HCT116 (cell line): ENCODE measurements at regions not wholly inside any gene's neighbourhood (a gene's known extent, or its start where the extent isn't known, plus 50 kb on each side); places are given as distances from the start of the nearest gene placed in this dataset.

Experiments
- ATAC-seq: fragments of 200-7000 bp; cut with Tn5 transposase; 2 replicates; pipeline ENCODE4 v1.9.1; 2020; ENCODE audit warnings: mild to moderate bottlenecking, moderate library complexity
- BruUV-seq: library from RNA; stranded (reverse); fragments of 400-500 nt; replicated peaks from 2 replicates; lab custom pipeline; 2021; lab: Mats Ljungman, UMichigan
- CTCF ChIA-PET: fragments of 300-600 bp; sonication (Branson Sonifier 250); formaldehyde crosslinking; loops from one replicate; lab custom pipeline; 2021; ENCODE audit warnings: antibody characterized with exemption; lab: Charles Lee
- POLR2A ChIA-PET: fragments of 300-600, 350-600 bp; sonication (Branson Sonifier 250); formaldehyde crosslinking; loops from one replicate; lab custom pipeline; 2021; ENCODE audit warnings: antibody characterized with exemption; lab: Charles Lee
- RAD21 ChIA-PET, 2 experiments: fragments of 300-600 bp; sonication (Branson Sonifier 250); formaldehyde crosslinking; loops; one replicate each; lab custom pipeline; 2023; ENCODE audit warnings: low total read pairs in 2 of 2; ENCODE audit not compliant: uncharacterized antibody in 2 of 2, unreplicated experiment in 2 of 2, low non-redundant PET in 1 of 2; lab: Charles Lee
- DNase-seq: peaks from one replicate; pipeline ENCODE4 v3.0.0-alpha.2; 2010; ENCODE audit warnings: low read depth, low spot score
- H2AFZ ChIP-seq: fragments of 200-600 bp; shearing (Covaris generic), sonication (generic); 2 replicates; pipeline ENCODE4 v1.6.1; 2017; ENCODE audit warnings: low read depth, mixed run types, mixed read lengths, antibody characterized with exemption, low read length; ENCODE audit not compliant: poor library complexity, severe bottlenecking
- H3K27ac ChIP-seq: 2 replicates; pipeline ENCODE4 v1.5.1; 2012; ENCODE audit warnings: low read depth, low read length
- H3K27me3 ChIP-seq: fragments of 200-600 bp; sonication (generic); 2 replicates; pipeline ENCODE4 v1.6.1; 2016; ENCODE audit warnings: mixed run types, low read length, mixed read lengths; ENCODE audit not compliant: insufficient read depth
- H3K36me3 ChIP-seq, 2 experiments: fragments of 200-500 bp in 1 of 2; fragments of 200-600 bp in 1 of 2; sonication (Bioruptor generic) in 1 of 2; sonication (generic) in 1 of 2; 2 replicates each; pipeline versions ENCODE4 v1.5.1 to v1.6.1; 2014 to 2016; ENCODE audit warnings: low read length in 2 of 2, inconsistent platforms in 1 of 2, mixed read lengths in 1 of 2, mixed run types in 1 of 2; ENCODE audit not compliant: insufficient read depth in 2 of 2, control insufficient read depth in 1 of 2
- H3K4me1 ChIP-seq, 2 experiments: fragments of 200-600 bp in 1 of 2; sonication (generic) in 1 of 2; 2 replicates each; pipeline versions ENCODE4 v1.5.1 to v1.6.1; 2012 to 2017; ENCODE audit warnings: low read length in 2 of 2, inconsistent platforms in 1 of 2, mild to moderate bottlenecking in 1 of 2, mixed read lengths in 1 of 2, mixed run types in 1 of 2, moderate library complexity in 1 of 2; ENCODE audit not compliant: insufficient read depth in 2 of 2, control insufficient read depth in 1 of 2
- H3K4me2 ChIP-seq: fragments of 200-600 bp; sonication (generic); 2 replicates; pipeline ENCODE4 v1.6.1; 2017; ENCODE audit warnings: mixed run types, low read length, mixed read lengths
- H3K4me3 ChIP-seq, 2 experiments: fragments of 200-600 bp in 1 of 2; sonication (generic) in 1 of 2; replicated peaks in 1 of 2; 2 replicates each; pipeline ENCODE4 v1.5.1; 2011 to 2016; ENCODE audit warnings: low read length in 2 of 2, control low read depth in 1 of 2, low read depth in 1 of 2, mild to moderate bottlenecking in 1 of 2, mixed read lengths in 1 of 2, mixed run types in 1 of 2
- H3K79me2 ChIP-seq: fragments of 200-600 bp; sonication (generic); 2 replicates; pipeline ENCODE4 v1.6.1; 2017; ENCODE audit warnings: mild to moderate bottlenecking, mixed run types, low read length, moderate library complexity, mixed read lengths; ENCODE audit not compliant: insufficient read depth
- H3K9ac ChIP-seq: fragments of 200-600 bp; sonication (generic); 2 replicates; pipeline ENCODE4 v1.6.1; 2016; ENCODE audit warnings: low read length, mixed read lengths
- H3K9me2 ChIP-seq: fragments of 200-600 bp; sonication (generic), shearing (Covaris generic); 2 replicates; pipeline ENCODE4 v1.6.1; 2017; ENCODE audit warnings: mixed run types, mild to moderate bottlenecking, moderate library complexity; ENCODE audit not compliant: insufficient read depth
- H3K9me3 ChIP-seq, 2 experiments: fragments of 200-500 bp in 1 of 2; fragments of 200-600 bp in 1 of 2; sonication (Bioruptor generic) in 1 of 2; sonication (generic) in 1 of 2; 2 replicates each; pipeline ENCODE4 v1.6.1; 2014 to 2017; ENCODE audit warnings: low read length in 2 of 2, mixed read lengths in 2 of 2, inconsistent platforms in 1 of 2, low read depth in 1 of 2, mild to moderate bottlenecking in 1 of 2, mixed run types in 1 of 2, moderate library complexity in 1 of 2; ENCODE audit not compliant: control insufficient read depth in 1 of 2, insufficient read depth in 1 of 2
- H4K20me1 ChIP-seq: fragments of 200-600 bp; sonication (generic), shearing (Covaris generic); 2 replicates; pipeline ENCODE4 v1.6.1; 2017; ENCODE audit warnings: mixed run types, mild to moderate bottlenecking, moderate library complexity; ENCODE audit not compliant: insufficient read depth
- CEBPB ChIP-seq: IDR thresholded peaks from 2 replicates; pipeline ENCODE4 v1.6.1; 2012; ENCODE audit warnings: low read depth
- EGR1 ChIP-seq: IDR thresholded peaks from 2 replicates; pipeline ENCODE4 v1.6.1; 2012; ENCODE audit warnings: low read depth
- ELF1 ChIP-seq: IDR thresholded peaks from 2 replicates; pipeline ENCODE4 v1.6.1; 2012; ENCODE audit warnings: low read depth, borderline replicate concordance
- EZH2phosphoT487 ChIP-seq: fragments of 200-600 bp; IDR thresholded peaks from 2 replicates; pipeline ENCODE4 v1.6.1; 2018; ENCODE audit warnings: antibody characterized with exemption, borderline replicate concordance
- POLR2A ChIP-seq: IDR thresholded peaks from 2 replicates; pipeline ENCODE4 v1.7.0; 2011; ENCODE audit warnings: borderline replicate concordance; ENCODE audit not compliant: insufficient read depth, insufficient read length; ENCODE audit errors: extremely low read depth
- SP1 ChIP-seq: IDR thresholded peaks from 2 replicates; pipeline ENCODE4 v1.6.1; 2012; ENCODE audit warnings: low read depth
- YY1 ChIP-seq: IDR thresholded peaks from 2 replicates; pipeline ENCODE4 v1.6.1; 2011; ENCODE audit warnings: low read length, low read depth, moderate library complexity, mild to moderate bottlenecking; ENCODE audit not compliant: insufficient replicate concordance; ENCODE audit errors: extremely low read depth
- intact Hi-C: fragments of 100-400 bp; cut with micrococcal nuclease; formaldehyde crosslinking; loops from 2 replicates; pipeline ENCODE4 v1.10.0; 2022
- TF ChIP-seq, protein P1 (sequence below): IDR thresholded peaks from 2 replicates; pipeline ENCODE4 v1.6.1; 2011; ENCODE audit warnings: mild to moderate bottlenecking, low read length, moderate library complexity; ENCODE audit not compliant: insufficient replicate concordance; ENCODE audit errors: extremely low read depth
- TF ChIP-seq, protein P2 (sequence below): IDR thresholded peaks from 2 replicates; pipeline ENCODE4 v1.6.1; 2012; ENCODE audit warnings: low read depth
- TF ChIP-seq, protein P3 (sequence below): IDR thresholded peaks from 2 replicates; pipeline ENCODE4 v1.6.1; 2012

DNA sequence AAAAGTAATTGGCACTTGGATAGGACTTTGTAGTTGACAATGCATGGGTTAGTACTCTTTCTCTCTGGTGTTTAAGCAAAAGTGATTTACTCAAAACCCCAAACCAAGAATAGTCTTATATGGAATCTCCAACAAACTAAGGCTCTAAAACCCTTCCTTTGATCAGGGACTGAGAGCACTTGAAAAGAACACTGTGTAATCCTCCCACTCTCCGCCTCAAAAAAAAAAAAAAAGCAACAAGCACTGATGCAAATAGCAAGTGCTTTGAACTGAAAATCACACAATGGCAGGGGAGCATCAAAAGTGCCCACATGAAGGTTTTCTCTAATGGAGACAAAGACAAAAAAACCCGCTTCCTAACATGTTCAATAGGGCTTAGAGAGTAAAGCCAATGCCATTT lies 467.9 kb upstream of the AUTS2 start (continued):
- TF ChIP-seq YY1, result no peak
- TF ChIP-seq, protein P1, sequence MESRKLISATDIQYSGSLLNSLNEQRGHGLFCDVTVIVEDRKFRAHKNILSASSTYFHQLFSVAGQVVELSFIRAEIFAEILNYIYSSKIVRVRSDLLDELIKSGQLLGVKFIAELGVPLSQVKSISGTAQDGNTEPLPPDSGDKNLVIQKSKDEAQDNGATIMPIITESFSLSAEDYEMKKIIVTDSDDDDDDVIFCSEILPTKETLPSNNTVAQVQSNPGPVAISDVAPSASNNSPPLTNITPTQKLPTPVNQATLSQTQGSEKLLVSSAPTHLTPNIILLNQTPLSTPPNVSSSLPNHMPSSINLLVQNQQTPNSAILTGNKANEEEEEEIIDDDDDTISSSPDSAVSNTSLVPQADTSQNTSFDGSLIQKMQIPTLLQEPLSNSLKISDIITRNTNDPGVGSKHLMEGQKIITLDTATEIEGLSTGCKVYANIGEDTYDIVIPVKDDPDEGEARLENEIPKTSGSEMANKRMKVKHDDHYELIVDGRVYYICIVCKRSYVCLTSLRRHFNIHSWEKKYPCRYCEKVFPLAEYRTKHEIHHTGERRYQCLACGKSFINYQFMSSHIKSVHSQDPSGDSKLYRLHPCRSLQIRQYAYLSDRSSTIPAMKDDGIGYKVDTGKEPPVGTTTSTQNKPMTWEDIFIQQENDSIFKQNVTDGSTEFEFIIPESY, result no peak

DNA sequence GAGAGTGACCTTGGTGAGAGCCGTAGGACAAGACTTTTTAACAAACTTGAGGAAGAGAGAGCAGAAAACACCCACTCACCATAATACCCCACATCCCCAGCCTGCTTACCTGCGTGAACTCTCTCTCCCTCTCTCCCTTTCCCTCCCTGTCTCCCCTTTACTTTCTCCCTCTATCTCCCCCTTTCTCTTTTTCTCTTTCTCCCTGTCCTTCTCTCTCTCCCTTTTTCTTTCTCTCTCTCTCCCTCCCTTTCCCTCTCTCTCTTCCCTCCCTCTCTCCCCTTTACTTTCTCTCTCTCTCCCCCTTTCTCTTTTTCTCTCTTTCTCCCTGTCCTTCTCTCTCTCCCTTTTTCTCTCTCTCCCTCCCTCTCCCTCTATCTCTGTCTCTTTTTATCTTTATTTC lies 464.0 kb upstream of the AUTS2 start:
- DNase-seq, result no peak
- Histone ChIP-seq H3K9ac (no peak overlapping the region), H4K20me1 (no peaks in the 10 kb centered on the region), H2AFZ (no peak overlapping the region), H3K9me2 (no peaks in the 10 kb centered on the region), H3K4me3 (no peak overlapping the region), H3K79me2 (no peaks in the 10 kb centered on the region), H3K4me2 (no peak overlapping the region), H3K27ac (no peak overlapping the region), H3K36me3 (no peaks in the 10 kb centered on the region), H3K4me1 (no peaks in the 10 kb centered on the region), H3K9me3 (peaks cover 2 to 12% of the 10 kb centered on the region in 2 experiments; a peak in 2 of 4 replicates), H3K27me3 (no peaks in the 10 kb centered on the region)
- ChIA-PET POLR2A (no interaction called here), CTCF (no interaction called here), RAD21 (no interaction called here)
- intact Hi-C loops, result no loop called here
- ATAC-seq, result no peak
- no peak for TF ChIP-seq SP1
- TF ChIP-seq EZH2phosphoT487, result no peak
- no peak for TF ChIP-seq EGR1
- TF ChIP-seq, protein P2, sequence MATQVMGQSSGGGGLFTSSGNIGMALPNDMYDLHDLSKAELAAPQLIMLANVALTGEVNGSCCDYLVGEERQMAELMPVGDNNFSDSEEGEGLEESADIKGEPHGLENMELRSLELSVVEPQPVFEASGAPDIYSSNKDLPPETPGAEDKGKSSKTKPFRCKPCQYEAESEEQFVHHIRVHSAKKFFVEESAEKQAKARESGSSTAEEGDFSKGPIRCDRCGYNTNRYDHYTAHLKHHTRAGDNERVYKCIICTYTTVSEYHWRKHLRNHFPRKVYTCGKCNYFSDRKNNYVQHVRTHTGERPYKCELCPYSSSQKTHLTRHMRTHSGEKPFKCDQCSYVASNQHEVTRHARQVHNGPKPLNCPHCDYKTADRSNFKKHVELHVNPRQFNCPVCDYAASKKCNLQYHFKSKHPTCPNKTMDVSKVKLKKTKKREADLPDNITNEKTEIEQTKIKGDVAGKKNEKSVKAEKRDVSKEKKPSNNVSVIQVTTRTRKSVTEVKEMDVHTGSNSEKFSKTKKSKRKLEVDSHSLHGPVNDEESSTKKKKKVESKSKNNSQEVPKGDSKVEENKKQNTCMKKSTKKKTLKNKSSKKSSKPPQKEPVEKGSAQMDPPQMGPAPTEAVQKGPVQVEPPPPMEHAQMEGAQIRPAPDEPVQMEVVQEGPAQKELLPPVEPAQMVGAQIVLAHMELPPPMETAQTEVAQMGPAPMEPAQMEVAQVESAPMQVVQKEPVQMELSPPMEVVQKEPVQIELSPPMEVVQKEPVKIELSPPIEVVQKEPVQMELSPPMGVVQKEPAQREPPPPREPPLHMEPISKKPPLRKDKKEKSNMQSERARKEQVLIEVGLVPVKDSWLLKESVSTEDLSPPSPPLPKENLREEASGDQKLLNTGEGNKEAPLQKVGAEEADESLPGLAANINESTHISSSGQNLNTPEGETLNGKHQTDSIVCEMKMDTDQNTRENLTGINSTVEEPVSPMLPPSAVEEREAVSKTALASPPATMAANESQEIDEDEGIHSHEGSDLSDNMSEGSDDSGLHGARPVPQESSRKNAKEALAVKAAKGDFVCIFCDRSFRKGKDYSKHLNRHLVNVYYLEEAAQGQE, result no peak
- no peak for TF ChIP-seq ELF1
- no peak for TF ChIP-seq POLR2A
- TF ChIP-seq, protein P3, sequence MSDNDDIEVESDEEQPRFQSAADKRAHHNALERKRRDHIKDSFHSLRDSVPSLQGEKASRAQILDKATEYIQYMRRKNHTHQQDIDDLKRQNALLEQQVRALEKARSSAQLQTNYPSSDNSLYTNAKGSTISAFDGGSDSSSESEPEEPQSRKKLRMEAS, result no peak
- no peak for TF ChIP-seq CEBPB
- no TSS peak for BruUV-seq
